SH-SY5Y (cell line): ENCODE measurements at regions not wholly inside any gene's neighbourhood (a gene's known extent, or its start where the extent isn't known, plus 50 kb on each side); places are given as distances from the start of the nearest gene placed in this dataset.

Source experiments
- GATA2 ChIP-seq: IDR thresholded peaks from 2 replicates; pipeline ENCODE4 v1.6.1; 2011; ENCODE audit warnings: mild to moderate bottlenecking, low read depth, low read length
- GATA3 ChIP-seq: IDR thresholded peaks from 2 replicates; pipeline ENCODE4 v1.6.1; 2011; ENCODE audit warnings: low read depth, mild to moderate bottlenecking, low read length, moderate library complexity

DNA sequence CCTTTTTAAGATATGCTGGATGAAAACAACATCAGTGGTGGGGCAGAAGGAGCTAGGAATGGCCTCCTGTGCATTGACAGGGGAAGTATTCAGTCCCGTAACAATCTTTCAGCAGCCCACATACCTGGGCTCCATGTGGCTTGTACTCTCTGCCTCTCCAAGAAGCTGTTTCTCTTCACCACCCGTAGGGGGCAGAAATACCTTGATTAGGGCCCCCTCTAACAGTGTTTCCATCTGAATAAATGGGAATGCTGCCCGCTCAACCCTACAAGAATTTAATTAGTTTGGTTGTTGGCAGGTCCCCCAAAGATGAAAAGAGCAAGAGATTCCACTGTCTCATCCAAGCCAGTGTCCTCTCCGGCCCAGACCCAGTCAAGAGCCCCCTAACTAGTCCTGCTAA is 155.2 kb downstream of the SMIM20 start:
- TF ChIP-seq GATA2 (no peak), GATA3 (no peak)

DNA sequence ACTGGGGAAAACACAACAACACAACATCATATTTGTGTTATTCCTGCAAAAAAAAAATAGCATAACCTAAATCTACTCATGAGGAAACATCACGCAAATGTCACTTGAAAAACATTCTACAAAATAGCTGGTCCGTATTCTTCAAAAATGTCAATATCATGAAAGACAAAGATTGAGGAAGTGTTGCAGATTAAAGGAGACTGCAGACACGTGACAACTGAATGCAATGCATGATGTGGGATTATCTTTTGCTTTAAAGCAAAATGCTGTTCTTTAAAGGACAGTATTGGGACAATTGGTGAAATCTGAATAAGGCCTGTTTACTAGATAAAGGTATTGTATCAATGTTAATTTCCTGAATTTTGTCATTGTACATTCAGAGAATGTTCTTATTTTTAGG is 157.7 kb downstream of the SMIM20 start:
- TF ChIP-seq GATA3 = no peak
- TF ChIP-seq GATA2 = no peak

DNA sequence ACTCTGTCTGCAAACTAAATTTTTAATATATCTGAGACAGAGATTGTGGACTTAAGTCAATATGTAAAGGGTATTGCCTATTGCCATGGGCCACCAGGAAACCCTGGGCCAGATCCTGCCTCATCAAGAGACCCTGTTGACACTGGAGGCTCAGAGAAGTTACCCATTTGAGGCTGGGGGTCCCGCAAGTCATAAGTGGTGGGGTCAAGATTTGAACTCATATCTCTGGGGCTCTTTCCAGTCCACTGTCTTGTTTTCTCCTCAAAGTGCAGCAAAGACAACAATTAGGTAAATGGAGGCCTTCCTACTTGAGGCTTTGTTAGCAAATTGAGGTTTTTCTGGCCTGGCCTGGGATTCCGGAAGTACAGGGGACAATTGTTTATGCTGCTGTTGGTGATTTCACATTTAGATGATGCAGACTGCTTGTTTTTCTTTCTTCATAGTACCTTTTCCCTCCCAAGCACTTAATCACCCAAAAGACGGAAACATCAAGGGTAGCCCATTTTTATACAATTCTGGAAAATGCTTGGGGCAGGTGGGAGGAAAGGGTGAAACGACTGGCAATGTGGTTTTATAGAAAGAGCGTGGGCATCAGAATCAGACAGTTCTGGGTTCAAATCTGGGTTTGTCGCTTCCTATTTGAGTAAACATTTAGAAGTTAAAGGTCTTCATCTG is 160.0 kb downstream of the SMIM20 start:
- no peak for TF ChIP-seq GATA2
- TF ChIP-seq GATA3 = no peak

DNA sequence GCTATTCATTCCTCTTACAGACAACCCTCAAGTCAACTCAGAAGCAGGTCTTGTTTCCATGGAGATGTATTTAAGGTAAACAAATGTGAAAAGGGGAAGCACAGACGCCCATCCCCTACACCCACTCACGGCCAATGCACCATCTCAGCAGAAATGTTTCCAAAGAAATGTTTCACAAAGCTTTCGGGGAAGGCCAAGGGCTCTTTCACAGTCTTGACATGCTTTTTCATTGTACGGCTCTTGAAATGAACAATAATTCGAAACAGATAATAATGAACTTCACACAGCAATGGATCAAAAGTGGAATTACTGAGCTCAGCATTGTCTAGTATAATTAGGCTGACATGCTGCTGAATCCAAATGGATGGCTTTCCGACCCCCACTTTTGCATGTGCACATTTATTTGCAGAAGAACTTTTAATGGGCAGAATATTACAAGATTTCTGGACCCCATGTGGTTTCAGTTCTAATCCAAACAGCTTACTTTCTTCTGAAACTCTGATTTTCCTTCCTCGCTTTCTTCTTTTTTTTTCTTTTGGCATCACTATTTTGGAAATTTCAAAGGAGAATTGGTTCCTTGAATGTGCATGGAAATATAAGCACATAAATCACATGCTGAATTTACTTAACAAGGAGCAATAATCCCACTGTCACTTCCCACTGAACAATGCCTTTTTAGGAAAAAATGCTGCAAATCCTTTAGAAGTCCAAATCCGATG is 160.9 kb downstream of the SMIM20 start:
- TF ChIP-seq GATA3 = no peak
- TF ChIP-seq GATA2 = no peak

DNA sequence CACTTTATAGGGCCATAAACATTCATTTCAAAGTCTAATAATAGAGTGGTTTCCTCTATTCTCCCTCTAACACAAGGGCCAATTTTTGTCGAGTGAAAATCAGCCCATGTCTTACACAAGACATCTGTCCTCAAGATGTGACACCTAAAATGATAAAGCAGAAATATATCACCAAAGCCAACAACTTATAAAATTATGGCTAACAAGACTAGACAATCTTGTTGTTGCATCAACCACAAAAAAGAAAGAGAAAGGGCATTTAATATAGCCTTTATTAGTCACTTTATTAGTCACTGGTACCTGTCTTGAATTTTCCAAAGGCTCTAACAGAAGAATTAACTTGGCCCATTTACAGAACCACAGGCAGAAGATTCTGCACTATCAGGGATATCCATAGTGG is 161.6 kb downstream of the SMIM20 start:
- TF ChIP-seq GATA2 = no peak
- no peak for TF ChIP-seq GATA3

DNA sequence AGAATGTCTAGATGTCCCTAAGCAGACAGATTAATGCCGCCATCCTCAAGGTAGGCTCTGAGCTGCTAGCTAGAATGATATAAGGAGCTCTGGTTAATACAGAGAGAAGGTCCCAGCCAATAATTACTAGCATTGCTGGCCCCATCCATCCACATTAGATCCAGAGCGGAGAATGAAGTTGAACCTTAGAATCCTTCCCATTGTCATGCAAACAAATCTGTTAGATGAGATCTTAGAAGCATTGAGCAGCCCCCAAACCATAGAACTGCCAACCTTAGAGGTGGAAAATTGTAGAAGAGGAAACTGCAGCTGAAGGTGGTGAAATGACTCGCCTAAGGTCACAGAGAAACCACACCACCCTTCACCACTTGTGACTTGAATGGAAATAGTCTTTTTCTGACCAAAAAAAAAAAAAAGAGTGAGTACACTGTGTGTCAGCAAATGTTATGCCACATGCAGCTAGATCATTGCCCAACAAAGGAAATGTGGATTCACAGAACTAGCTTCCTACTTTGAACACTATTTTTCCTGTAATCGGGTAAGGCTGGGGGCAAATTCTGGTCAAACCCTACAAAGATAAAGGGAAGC is 162.1 kb downstream of the SMIM20 start:
- TF ChIP-seq GATA3 = no peak
- TF ChIP-seq GATA2 = no peak

DNA sequence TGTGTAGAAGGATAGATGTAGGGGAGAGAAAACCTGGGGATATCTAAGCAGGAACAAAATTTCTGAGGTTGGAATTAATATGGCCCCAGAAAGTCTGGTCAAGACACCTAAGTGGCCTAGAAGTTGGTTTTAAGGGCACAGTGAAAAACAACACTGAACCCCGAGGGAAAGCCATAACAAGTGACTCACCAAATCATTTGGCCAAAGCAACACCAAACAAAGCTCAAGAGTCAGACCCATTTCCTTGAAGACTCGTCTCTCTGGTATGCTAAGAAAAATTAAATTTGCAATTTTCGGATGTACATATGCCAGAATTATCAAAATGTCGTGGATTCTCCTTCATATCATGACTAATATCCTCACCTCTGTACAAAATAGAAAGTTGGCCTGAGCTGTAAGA is 162.9 kb downstream of the SMIM20 start:
- TF ChIP-seq GATA3 (no peak), GATA2 (no peak)

DNA sequence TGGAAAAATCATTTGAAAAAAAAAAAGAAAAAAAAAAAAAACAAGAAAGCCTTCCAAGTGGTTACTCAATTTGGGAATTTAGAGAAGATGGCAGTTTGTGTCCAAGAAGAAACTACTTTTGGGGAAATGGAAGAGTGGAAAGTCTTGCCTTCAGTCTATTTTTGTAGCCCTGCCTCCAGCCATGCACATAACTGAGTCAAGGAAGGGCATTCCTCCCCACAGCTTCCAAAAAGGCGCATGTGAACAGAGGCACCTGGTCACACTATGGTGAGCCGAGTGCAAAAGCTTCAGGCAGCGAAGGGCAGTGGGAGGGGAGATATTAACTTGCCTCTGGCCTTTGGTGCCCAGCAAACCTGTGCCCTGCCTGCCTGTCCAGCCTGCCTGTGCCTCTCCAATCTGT is 163.7 kb downstream of the SMIM20 start:
- no peak for TF ChIP-seq GATA2
- no peak for TF ChIP-seq GATA3

DNA sequence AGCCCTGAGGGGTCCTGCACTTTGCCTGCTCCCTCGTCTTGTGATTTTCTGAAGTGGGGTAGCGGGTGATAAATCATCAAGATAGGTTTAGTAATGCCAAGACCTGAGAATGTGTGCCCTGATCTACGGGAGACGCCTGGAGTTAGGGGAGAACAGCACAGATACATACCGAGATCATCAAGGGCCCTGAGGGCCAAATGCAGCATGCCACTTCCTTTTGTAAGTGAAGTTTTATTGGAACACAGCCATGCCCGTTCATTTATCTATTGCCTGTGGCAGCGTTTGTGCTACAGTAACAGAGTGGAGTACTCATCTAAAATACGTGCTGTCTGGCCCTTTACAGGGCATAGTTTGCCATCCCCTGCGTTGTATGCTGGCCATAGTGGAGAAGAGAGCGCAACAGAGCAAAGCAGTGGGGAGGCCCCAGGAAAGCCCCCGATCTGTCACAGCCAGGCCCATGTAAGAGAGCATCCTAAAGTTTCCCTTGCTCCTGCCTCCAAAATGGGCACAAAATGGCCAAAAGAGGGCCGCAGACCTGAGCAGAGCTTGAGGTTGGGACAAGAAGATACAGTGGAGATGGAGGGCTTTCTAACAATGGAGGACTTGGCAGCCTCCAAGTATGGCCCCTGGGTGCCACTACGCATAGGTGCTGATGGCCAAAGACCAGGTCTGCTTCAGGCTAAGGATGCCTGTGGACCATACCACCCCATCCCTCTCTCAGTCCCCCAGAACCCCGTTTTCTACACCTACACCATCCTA is 167.0 kb downstream of the SMIM20 start:
- TF ChIP-seq GATA2 (peak; percentile 32; the same call in 1 of the 2 replicates), GATA3 (no peak)

DNA sequence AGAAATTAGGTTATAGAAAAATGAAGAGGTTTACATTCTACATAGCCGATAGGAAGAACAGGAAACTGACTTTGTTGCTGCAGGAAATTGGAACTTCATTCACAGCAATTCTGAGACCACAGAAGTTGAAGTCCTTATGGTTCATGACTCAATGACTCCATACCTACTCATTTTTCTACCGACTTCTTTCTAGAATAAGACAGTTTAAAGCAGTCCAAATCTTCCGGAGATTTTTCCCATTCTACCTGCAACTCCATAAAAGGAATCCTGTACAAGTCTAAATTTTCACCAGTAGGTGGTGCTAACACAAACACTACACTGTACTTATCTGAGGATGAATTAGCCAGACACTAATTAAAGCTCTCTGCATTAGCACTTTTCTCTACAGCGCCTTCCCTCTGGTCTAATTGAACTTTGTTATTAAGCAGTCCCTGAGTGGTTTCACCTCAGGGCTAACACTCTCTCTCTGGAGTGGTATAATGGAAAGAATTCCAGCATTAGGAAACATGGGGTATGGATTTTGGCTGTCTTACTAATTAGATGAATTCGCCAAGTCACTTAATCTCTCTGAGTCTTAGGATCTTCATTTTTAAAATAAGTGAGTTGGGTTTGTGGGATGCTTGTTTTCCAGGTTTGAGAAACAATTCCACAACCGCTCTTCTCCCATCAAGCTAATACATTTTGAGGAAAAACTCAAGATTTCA is 167.9 kb downstream of the SMIM20 start:
- TF ChIP-seq GATA2 (no peak), GATA3 (no peak)

DNA sequence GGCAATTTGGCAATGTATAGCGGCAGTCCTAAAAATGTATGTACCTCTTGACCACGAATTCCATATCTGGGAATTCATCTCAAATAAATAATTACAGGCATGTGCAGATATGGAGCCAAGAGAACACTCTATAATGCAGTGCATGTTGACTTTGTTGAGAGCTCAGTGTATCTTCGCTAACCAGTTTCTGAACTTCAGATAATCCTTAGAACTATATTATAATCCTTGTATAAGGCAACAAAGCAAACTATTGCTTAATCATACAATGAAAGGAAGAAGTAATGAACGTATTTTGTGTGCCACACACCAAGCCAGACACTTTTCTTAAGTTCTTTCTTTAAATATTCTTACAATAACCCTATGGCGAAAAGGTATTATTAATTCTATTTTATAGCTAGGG is 168.5 kb downstream of the SMIM20 start:
- no peak for TF ChIP-seq GATA3
- no peak for TF ChIP-seq GATA2

DNA sequence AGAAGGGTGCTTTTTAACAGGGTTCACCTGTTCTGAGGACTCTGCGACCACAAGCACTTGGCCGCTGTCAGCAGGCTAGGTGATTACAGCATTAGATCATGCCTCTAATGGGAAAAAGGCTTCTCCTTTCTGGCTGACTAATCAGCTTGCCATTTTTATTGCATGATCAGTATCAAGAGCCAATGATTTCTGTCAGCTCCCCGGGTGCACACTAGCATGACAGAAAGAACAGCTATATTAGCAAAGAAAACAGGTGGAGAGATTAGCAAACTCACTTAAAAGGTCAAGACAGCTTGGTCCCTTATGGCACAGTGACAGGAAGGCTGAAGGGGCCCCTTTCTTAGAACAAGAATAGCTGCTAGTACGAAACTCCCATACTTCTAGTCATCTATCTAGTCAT is 170.0 kb downstream of the SMIM20 start:
- TF ChIP-seq GATA3 (0 out of 2 replicates have a peak, but pooled peaks have one; percentile 10), GATA2 (peak; percentile 78)

DNA sequence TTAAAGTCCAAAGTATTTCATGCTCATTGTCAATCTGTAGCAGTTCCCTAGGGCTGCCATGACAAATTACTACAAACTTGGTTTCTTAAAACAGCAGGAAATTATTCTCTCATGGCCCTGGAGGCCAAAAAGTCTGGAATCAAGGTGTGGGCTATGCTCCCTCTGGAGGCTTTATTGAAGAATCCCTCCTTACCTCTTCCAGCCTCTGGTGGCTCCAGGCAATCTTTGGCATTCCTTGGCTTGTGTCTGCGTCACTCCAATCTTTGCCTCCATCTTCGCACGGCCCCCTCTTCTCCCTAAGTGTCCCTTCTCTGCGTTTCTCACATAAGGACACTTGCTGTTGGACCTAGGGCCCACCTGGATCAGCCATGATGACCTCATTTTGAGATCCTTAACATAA is 170.4 kb downstream of the SMIM20 start:
- no peak for TF ChIP-seq GATA3
- TF ChIP-seq GATA2 = no peak

DNA sequence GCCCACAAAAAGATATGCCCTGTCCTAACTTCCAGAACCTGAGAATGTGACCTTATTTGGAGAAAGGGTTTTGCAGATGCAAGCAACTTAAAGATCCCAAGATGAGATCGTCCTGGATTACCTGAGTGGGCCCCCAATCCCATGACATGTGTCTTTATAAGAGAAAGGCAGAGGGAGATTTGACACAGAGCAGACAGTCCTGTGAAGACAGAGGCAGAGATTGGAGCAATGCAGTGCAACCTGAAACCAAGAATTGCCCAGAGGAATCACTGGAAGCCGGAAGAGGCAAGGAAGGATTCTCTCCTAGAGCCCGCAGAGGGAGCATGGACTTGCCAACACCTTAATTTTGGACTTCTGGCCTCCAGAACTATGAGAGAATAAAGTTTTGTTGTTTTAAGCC is 171.5 kb downstream of the SMIM20 start:
- no peak for TF ChIP-seq GATA2
- no peak for TF ChIP-seq GATA3
